H1 (cell line): ENCODE measurements at regions not wholly inside any gene's neighbourhood (a gene's known extent, or its start where the extent isn't known, plus 50 kb on each side); places are given as distances from the start of the nearest gene placed in this dataset.
A peak's percentile ranks its signal among the peaks of the same experiment; 100 is the strongest.

Source experiments
- CTCF ChIA-PET: fragments of 300-600 bp; sonication (Branson Sonifier 250); formaldehyde crosslinking; loops from one replicate; lab custom pipeline; 2021; ENCODE audit not compliant: partially characterized antibody; lab: Charles Lee
- POLR2A ChIA-PET: fragments of 300-600 bp; sonication (Branson Sonifier 250); formaldehyde crosslinking; loops from one replicate; lab custom pipeline; 2021; ENCODE audit warnings: inconsistent platforms; ENCODE audit not compliant: partially characterized antibody; lab: Charles Lee
- DNase-seq, 2 experiments: peaks; one replicate each; pipeline versions ENCODE4 v3.0.0 to v3.0.0-alpha.2; 2010 to 2022; ENCODE audit warnings: low spot score in 2 of 2, low read depth in 1 of 2, mixed read lengths in 1 of 2
- FAIRE-seq: peaks from 2 replicates; lab custom pipeline; 2011; peaks lifted over from hg19 to GRCh38; lab: Jason Lieb, UNC
- H2AFZ ChIP-seq: 2 replicates; pipeline ENCODE4 v1.8.1; 2012; ENCODE audit warnings: low read length, inconsistent platforms
- H2AK5ac ChIP-seq: 2 replicates; pipeline ENCODE4 v1.6.1; 2013; ENCODE audit warnings: low read depth, low read length
- H2BK120ac ChIP-seq: replicated peaks from 2 replicates; pipeline ENCODE3; 2013; ENCODE audit warnings: low read depth, low read length, inconsistent platforms
- H2BK12ac ChIP-seq: 2 replicates; pipeline ENCODE4 v1.6.1; 2013; ENCODE audit warnings: low read depth, low read length
- H2BK15ac ChIP-seq: 2 replicates; pipeline ENCODE4 v1.6.1; 2013; ENCODE audit warnings: low read length
- H2BK20ac ChIP-seq: 2 replicates; pipeline ENCODE4 v1.6.1; 2013; ENCODE audit warnings: low read length
- H2BK5ac ChIP-seq: 2 replicates; pipeline ENCODE4 v1.6.1; 2013; ENCODE audit warnings: low read depth, low read length
- H3K14ac ChIP-seq: 2 replicates; pipeline ENCODE4 v1.6.1; 2013; ENCODE audit warnings: inconsistent platforms; ENCODE audit not compliant: insufficient read length
- H3K18ac ChIP-seq: 2 replicates; pipeline ENCODE4 v1.6.1; 2013; ENCODE audit warnings: low read length; ENCODE audit errors: extremely low read depth
- H3K23ac ChIP-seq: 2 replicates; pipeline ENCODE4 v1.6.1; 2013; ENCODE audit warnings: inconsistent platforms; ENCODE audit not compliant: insufficient read length
- H3K23me2 ChIP-seq: 2 replicates; pipeline ENCODE4 v1.6.1; 2013; ENCODE audit warnings: low read depth, low read length
- H3K27ac ChIP-seq: 2 replicates; pipeline ENCODE4 v1.6.1; 2011; ENCODE audit warnings: low read depth, low read length, inconsistent platforms
- H3K27me3 ChIP-seq, 4 experiments: replicated peaks in 1 of 4; 1 replicate in 1 of 4; 2 replicates in 3 of 4; pipeline versions ENCODE4 v1.6.1 to v1.8.1; 2011 to 2013; ENCODE audit warnings: low read length in 3 of 4, mild to moderate bottlenecking in 3 of 4, inconsistent platforms in 2 of 4, mixed read lengths in 2 of 4, moderate library complexity in 1 of 4; ENCODE audit not compliant: control insufficient read depth in 3 of 4, insufficient read depth in 3 of 4; ENCODE audit errors: extremely low read depth in 1 of 4
- H3K36me3 ChIP-seq, 4 experiments: 2 replicates each; pipeline versions ENCODE4 v1.6.1 to v1.8.1; 2011 to 2013; ENCODE audit warnings: mild to moderate bottlenecking in 4 of 4, low read length in 3 of 4, moderate library complexity in 2 of 4, control low read depth in 1 of 4, inconsistent platforms in 1 of 4; ENCODE audit not compliant: insufficient read depth in 4 of 4, control insufficient read depth in 2 of 4
- H3K4ac ChIP-seq: replicated peaks from 2 replicates; pipeline ENCODE3; 2013; ENCODE audit warnings: low read length, low read depth, mixed read lengths, inconsistent platforms; ENCODE audit not compliant: insufficient read length
- H3K4me1 ChIP-seq, 4 experiments: replicated peaks in 1 of 4; 1 replicate in 1 of 4; 2 replicates in 3 of 4; pipeline versions ENCODE4 v1.6.1 to v1.8.1; 2011 to 2013; ENCODE audit warnings: low read length in 3 of 4, inconsistent platforms in 2 of 4, mixed read lengths in 1 of 4; ENCODE audit not compliant: insufficient read depth in 4 of 4, control insufficient read depth in 3 of 4
- H3K4me2 ChIP-seq, 2 experiments: 2 replicates each; pipeline versions ENCODE4 v1.6.1 to v1.8.1; 2011 to 2013; ENCODE audit warnings: low read depth in 2 of 2, low read length in 2 of 2, control low read depth in 1 of 2, inconsistent platforms in 1 of 2, mild to moderate bottlenecking in 1 of 2; ENCODE audit not compliant: insufficient read depth in 1 of 2
- H3K4me3 ChIP-seq, 4 experiments: fragments of 200-600, 300-600 bp in 1 of 4; sonication (generic), shearing (Covaris generic), sonication (Bioruptor Twin) in 1 of 4; 2 replicates each; pipeline versions ENCODE4 v1.5.1 to v1.8.1; 2011 to 2016; ENCODE audit warnings: low read length in 4 of 4, low read depth in 3 of 4, control low read depth in 2 of 4, inconsistent platforms in 2 of 4, mild to moderate bottlenecking in 2 of 4, mixed read lengths in 1 of 4, moderate library complexity in 1 of 4; ENCODE audit not compliant: insufficient read depth in 2 of 4; ENCODE audit errors: extremely low read depth in 1 of 4
- H3K56ac ChIP-seq: replicated peaks from 2 replicates; pipeline ENCODE3; 2013; ENCODE audit warnings: low read depth, mild to moderate bottlenecking, mixed read lengths, low read length, inconsistent platforms; ENCODE audit not compliant: insufficient read length
- H3K79me1 ChIP-seq: 2 replicates; pipeline ENCODE4 v1.6.1; 2013; ENCODE audit warnings: low read depth, low read length, control low read depth
- H3K79me2 ChIP-seq, 2 experiments: 2 replicates each; pipeline versions ENCODE4 v1.6.1 to v1.8.1; 2012 to 2013; ENCODE audit warnings: low read length in 2 of 2, mild to moderate bottlenecking in 2 of 2, inconsistent platforms in 1 of 2; ENCODE audit not compliant: insufficient read depth in 2 of 2, control insufficient read depth in 1 of 2
- H3K9ac ChIP-seq, 4 experiments: replicated peaks in 1 of 4; 1 replicate in 1 of 4; 2 replicates in 3 of 4; pipeline versions ENCODE4 v1.6.1 to v1.8.1; 2011 to 2013; ENCODE audit warnings: low read depth in 3 of 4, low read length in 3 of 4, control low read depth in 2 of 4, mild to moderate bottlenecking in 2 of 4, moderate library complexity in 2 of 4, inconsistent platforms in 1 of 4; ENCODE audit errors: extremely low read depth in 1 of 4
- H3K9me3 ChIP-seq, 2 experiments: 2 replicates each; pipeline versions ENCODE4 v1.6.1 to v1.8.1; 2012 to 2013; ENCODE audit warnings: mild to moderate bottlenecking in 2 of 2, moderate library complexity in 2 of 2, control low read depth in 1 of 2, inconsistent platforms in 1 of 2, low read depth in 1 of 2, low read length in 1 of 2, mixed read lengths in 1 of 2; ENCODE audit not compliant: insufficient read depth in 2 of 2
- H4K20me1 ChIP-seq, 2 experiments: replicated peaks in 1 of 2; 2 replicates each; pipeline versions ENCODE3 to v1.8.1; 2011 to 2013; ENCODE audit warnings: inconsistent platforms in 2 of 2, low read length in 2 of 2, mild to moderate bottlenecking in 1 of 2; ENCODE audit not compliant: insufficient read depth in 2 of 2, control insufficient read depth in 1 of 2
- H4K5ac ChIP-seq: 2 replicates; pipeline ENCODE4 v1.6.1; 2013; ENCODE audit warnings: low read length, low read depth, mixed read lengths, inconsistent platforms; ENCODE audit not compliant: insufficient read length
- H4K8ac ChIP-seq: 2 replicates; pipeline ENCODE4 v1.8.0; 2013; ENCODE audit warnings: mild to moderate bottlenecking, moderate library complexity, low read length, inconsistent platforms; ENCODE audit not compliant: insufficient read depth; ENCODE audit errors: extremely low read depth
- H4K91ac ChIP-seq: replicated peaks from 2 replicates; pipeline ENCODE3; 2013; ENCODE audit warnings: low read length, mixed read lengths, inconsistent platforms; ENCODE audit not compliant: insufficient read length
- CEBPB ChIP-seq: IDR thresholded peaks from 2 replicates; pipeline ENCODE4 v1.6.1; 2012; ENCODE audit warnings: low read depth, low read length
- CTCF ChIP-seq, 3 experiments: IDR thresholded peaks; 1 replicate in 2 of 3; 2 replicates in 1 of 3; pipeline versions ENCODE4 v1.5.1 to v1.6.1; 2011; ENCODE audit warnings: low read length in 3 of 3, mild to moderate bottlenecking in 3 of 3, inconsistent platforms in 2 of 3, low read depth in 1 of 3, moderate library complexity in 1 of 3; ENCODE audit not compliant: insufficient read depth in 1 of 3; ENCODE audit errors: control extremely low read depth in 1 of 3
- JUN ChIP-seq: IDR thresholded peaks from 2 replicates; pipeline ENCODE4 v1.6.1; 2011; ENCODE audit warnings: low read depth, mild to moderate bottlenecking, improper control_type of control experiment, low read length
- KDM4A ChIP-seq: IDR thresholded peaks from one replicate; pipeline ENCODE4 v1.7.1; 2012; ENCODE audit warnings: low read depth, mild to moderate bottlenecking, moderate library complexity, low read length, inconsistent platforms; ENCODE audit not compliant: severe bottlenecking
- KDM5A ChIP-seq: fragments of 200-600 bp; IDR thresholded peaks from 2 replicates; pipeline ENCODE4 v1.7.1; 2012; ENCODE audit warnings: mild to moderate bottlenecking, low read length, inconsistent platforms, mixed read lengths
- RAD21 ChIP-seq, 2 experiments: IDR thresholded peaks in 1 of 2; conservative IDR thresholded peaks in 1 of 2; 2 replicates each; pipeline ENCODE4 v1.6.1; 2011; ENCODE audit warnings: low read depth in 2 of 2, low read length in 2 of 2, improper control_type of control experiment in 1 of 2, inconsistent platforms in 1 of 2, mild to moderate bottlenecking in 1 of 2, moderate library complexity in 1 of 2
- SP4 ChIP-seq: IDR thresholded peaks from 2 replicates; pipeline ENCODE4 v1.6.1; 2012; ENCODE audit warnings: low read length, inconsistent platforms
- TAF1 ChIP-seq: IDR thresholded peaks from 2 replicates; pipeline ENCODE4 v1.6.1; 2011; ENCODE audit warnings: mild to moderate bottlenecking, low read depth, low read length
- WGBS, 2 experiments: shearing (Covaris generic) in 1 of 2; methylation state at CpG; one replicate each; pipeline versions ENCODE4 v1.1.6 to v1.1.7; 2013 to 2015; ENCODE audit warnings: low lambda C conversion rate in 2 of 2, mixed read lengths in 2 of 2, inconsistent platforms in 1 of 2, low coverage in 1 of 2, missing lambda C conversion rate in 1 of 2; ENCODE audit not compliant: insufficient replicate concordance in 2 of 2, insufficient coverage in 1 of 2, insufficient read length in 1 of 2; ENCODE audit errors: extremely low coverage in 1 of 2, missing lambda C conversion rate in 1 of 2; 5-methylcytosine and 5-hydroxymethylcytosine counted together

- Histone ChIP-seq H3K27me3 (no peaks in the 10 kb centered on the region), H2BK120ac (no peak overlapping the region), H2BK20ac (no peak overlapping the region), H3K9me3 (no peaks in the 10 kb centered on the region), H3K9ac (no peak overlapping the region), H2AFZ (no peak overlapping the region), H3K23ac (no peak overlapping the region), H3K36me3 (no peaks in the 10 kb centered on the region), H2AK5ac (no peak overlapping the region; the same call in 1 of the 2 replicates), H4K5ac (no peak overlapping the region), H2BK12ac (no peak overlapping the region), H4K8ac (no peak overlapping the region), H2BK5ac (no peak overlapping the region), H3K79me1 (no peaks in the 10 kb centered on the region), H4K20me1 (no peaks in the 10 kb centered on the region), H3K4me3 (no peak overlapping the region), H4K91ac (no peak overlapping the region), H3K56ac (no peak overlapping the region), H3K79me2 (no peaks in the 10 kb centered on the region), H3K4ac (no peak overlapping the region), H3K4me1 (peaks cover 0 to 9% (median 2%) of the 10 kb centered on the region in 4 experiments; a peak in 2 of 7 replicates), H3K27ac (no peak overlapping the region), H3K4me2 (no peak overlapping the region), H3K14ac (no peak overlapping the region), H2BK15ac (no peak overlapping the region), H3K18ac (no peak overlapping the region), H3K23me2 (no peaks in the 10 kb centered on the region)
- 87% methylated on average over 6 of the region's 6 CpGs; no CpG with 5 or more reads in 1 of the 2 experiments for WGBS, 2 experiments
- FAIRE-seq = peak; percentile 45
- no peak for DNase-seq
- ChIA-PET POLR2A (no interaction called here), CTCF (no interaction called here)
- TF ChIP-seq TAF1 (no peak), JUN (no peak), KDM5A (no peak), SP4 (no peak), KDM4A (no peak), CEBPB (no peak), RAD21 (IDR thresholded peaks at IDR 0.05 in 1 of 2, conservative IDR thresholded peaks at IDR 0.05 in 1 of 2; ENCODE audit: low read depth in 2 of 2, low read length in 2 of 2) (peak in 1 of 2 experiments; percentile 43; a peak in 2 of 4 replicates), CTCF (IDR thresholded peaks at IDR 0.05; ENCODE audit: control extremely low read depth in 1 of 3, insufficient read depth in 1 of 3, low read depth in 1 of 3, low read length in 3 of 3) (peak in 2 of 3 experiments; percentile 25 to 40; a peak in 2 of 4 replicates)
Measured at GRCh38 chr13:34779171-34779570, 162.9 kb upstream of the NBEA start.
